ENCODE measurements at regions not wholly inside any gene's neighbourhood (a gene's known extent, or its start where the extent isn't known, plus 50 kb on each side); places are given as distances from the start of the nearest gene placed in this dataset.

DNA sequence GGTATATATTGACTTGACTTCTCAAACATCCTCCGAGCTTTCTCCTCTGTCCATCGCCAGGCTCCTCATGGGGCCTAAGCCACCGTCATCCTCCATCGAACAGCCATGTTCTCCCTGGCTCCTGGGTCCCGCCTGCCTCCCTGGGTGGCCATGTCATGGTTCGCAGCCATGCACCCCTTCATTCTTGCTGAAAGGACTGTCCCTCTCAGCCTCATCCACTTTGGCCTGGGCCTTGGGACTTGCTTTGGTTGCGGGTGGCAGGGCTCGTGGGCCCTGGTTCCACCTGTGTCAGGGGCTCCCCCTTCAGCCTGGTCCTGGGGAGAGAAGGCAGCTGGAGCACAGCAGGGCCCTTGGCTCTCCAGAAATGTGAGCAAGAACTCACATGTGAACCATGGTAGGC, 183.8 kb downstream of the KATNAL1 start:
- no peak for TF ChIP-seq CTCF (IDR thresholded peaks at IDR 0.05; ENCODE audit: low read depth, low read length)
- no peak for TF ChIP-seq EZH2phosphoT487 (IDR thresholded peaks at IDR 0.05; ENCODE audit: low read depth)
